ENCODE measurements at regions not wholly inside any gene's neighbourhood (a gene's known extent, or its start where the extent isn't known, plus 50 kb on each side); places are given as distances from the start of the nearest gene placed in this dataset.

DNA sequence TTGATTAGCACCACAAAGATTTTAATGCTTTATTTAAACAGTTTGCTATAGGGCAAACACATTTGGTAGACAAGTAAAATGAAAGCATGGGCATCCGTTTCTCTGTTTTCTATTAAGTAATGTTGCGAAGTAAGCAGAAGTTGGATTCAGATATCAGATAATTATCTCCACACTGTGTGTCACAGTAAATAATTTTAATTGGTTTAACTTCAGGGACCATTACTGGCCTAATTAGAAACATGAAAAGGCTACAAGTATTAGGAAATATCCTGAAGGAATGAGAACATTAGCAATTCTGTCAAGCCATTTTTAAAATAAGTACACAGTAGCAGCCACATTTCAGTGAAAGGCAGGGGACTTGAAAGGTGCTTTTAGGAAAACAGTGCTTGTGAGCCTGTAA lies 975.4 kb downstream of the NR2F1-AS1 start:
- Histone ChIP-seq H3K9ac (ENCODE audit: low read length in 3 of 3) (no peak overlapping the region), H3K36me3 (ENCODE audit: control insufficient read depth in 2 of 3, insufficient read depth in 3 of 3, low read length in 3 of 3) (no peaks in the 10 kb centered on the region), H3K9me3 (ENCODE audit: control insufficient read depth in 2 of 3, insufficient read depth in 1 of 3, low read length in 3 of 3) (no peaks in the 10 kb centered on the region), H3K27ac (ENCODE audit: low read depth in 2 of 2, low read length in 2 of 2) (no peak overlapping the region), H3K27me3 (ENCODE audit: control insufficient read depth, insufficient read depth, low read length) (no peaks in the 10 kb centered on the region), H3K4me1 (ENCODE audit: control insufficient read depth in 2 of 3, insufficient read depth in 2 of 3, low read depth in 1 of 3, low read length in 3 of 3) (no peaks in the 10 kb centered on the region), H3K4me3 (ENCODE audit: low read length in 3 of 3) (no peak overlapping the region)
- TF ChIP-seq, protein P1, sequence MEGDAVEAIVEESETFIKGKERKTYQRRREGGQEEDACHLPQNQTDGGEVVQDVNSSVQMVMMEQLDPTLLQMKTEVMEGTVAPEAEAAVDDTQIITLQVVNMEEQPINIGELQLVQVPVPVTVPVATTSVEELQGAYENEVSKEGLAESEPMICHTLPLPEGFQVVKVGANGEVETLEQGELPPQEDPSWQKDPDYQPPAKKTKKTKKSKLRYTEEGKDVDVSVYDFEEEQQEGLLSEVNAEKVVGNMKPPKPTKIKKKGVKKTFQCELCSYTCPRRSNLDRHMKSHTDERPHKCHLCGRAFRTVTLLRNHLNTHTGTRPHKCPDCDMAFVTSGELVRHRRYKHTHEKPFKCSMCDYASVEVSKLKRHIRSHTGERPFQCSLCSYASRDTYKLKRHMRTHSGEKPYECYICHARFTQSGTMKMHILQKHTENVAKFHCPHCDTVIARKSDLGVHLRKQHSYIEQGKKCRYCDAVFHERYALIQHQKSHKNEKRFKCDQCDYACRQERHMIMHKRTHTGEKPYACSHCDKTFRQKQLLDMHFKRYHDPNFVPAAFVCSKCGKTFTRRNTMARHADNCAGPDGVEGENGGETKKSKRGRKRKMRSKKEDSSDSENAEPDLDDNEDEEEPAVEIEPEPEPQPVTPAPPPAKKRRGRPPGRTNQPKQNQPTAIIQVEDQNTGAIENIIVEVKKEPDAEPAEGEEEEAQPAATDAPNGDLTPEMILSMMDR (IDR thresholded peaks at IDR 0.05; ENCODE audit: borderline replicate concordance, extremely low read depth, insufficient read depth) = no peak
- DNase-seq (peak in 2 of 5 donors; percentile 13 to 25), FAIRE-seq (no peak)
- intact Hi-C loops (cut with DNase I) = no loop called here

DNA sequence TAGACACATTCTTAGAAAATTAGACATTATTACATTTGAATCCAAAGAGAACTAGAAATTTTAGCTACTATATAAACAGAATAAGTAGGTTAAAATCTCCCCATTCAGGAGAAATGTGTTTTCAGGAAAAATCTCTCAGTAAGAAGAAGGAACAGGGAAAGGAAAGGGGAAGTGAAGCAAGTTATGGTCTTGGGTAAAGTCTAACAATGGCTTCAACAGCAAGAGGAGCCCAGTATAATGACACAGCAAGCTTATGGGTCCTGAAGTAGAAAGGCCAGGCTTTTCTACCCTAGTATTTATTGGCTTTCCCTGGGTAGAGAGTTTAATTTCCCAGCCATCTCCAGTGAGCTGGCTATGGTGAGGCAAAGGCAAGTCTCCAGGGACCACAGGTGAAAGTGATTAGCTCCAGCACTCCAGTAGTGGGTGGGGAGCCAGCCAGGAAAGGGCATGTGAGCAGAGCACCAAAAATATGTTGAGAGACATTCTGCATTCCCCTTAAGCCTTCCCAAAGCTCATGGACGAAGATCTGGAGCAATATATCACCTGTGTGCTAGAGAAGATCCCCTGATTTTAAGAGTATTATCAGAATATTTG lies 981.7 kb downstream of the NR2F1-AS1 start:
- intact Hi-C loops (cut with DNase I) = no loop called here
- H3K9me3 ChIP-seq (ENCODE audit: control insufficient read depth in 2 of 3, insufficient read depth in 1 of 3, low read length in 3 of 3) = no peaks in the 10 kb centered on the region
- H3K9ac ChIP-seq (ENCODE audit: low read length in 3 of 3) = no peak overlapping the region
- H3K4me3 ChIP-seq (ENCODE audit: low read length in 3 of 3) = no peak overlapping the region
- H3K27me3 ChIP-seq (ENCODE audit: control insufficient read depth, insufficient read depth, low read length) = no peaks in the 10 kb centered on the region
- no peak for DNase-seq
- H3K4me1 ChIP-seq (ENCODE audit: control insufficient read depth in 2 of 3, insufficient read depth in 2 of 3, low read depth in 1 of 3, low read length in 3 of 3) = no peaks in the 10 kb centered on the region
- no peak overlapping the region for H3K27ac ChIP-seq (ENCODE audit: low read depth in 2 of 2, low read length in 2 of 2)
- FAIRE-seq = no peak
- TF ChIP-seq, protein P1 (IDR thresholded peaks at IDR 0.05; ENCODE audit: borderline replicate concordance, extremely low read depth, insufficient read depth) = no peak
- no peaks in the 10 kb centered on the region for H3K36me3 ChIP-seq (ENCODE audit: control insufficient read depth in 2 of 3, insufficient read depth in 3 of 3, low read length in 3 of 3)

DNA sequence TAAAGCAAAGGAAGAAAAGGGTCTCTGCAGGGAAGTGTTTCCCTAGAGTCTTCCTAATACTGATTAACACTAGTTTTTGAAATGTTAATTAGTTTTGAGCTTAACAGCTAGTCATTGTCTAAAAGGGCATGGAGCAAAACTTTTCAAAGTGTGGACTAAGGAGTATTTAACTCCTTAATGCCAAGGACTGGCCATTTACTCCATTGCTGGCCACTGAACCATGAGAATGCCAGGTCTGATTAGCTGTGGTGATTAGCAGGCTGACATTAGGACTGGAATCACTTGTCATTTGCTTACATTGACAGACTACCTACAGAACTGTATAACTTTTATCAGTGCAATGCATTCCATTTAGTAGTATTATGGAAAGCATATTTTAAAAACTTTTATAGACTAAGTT lies 987.0 kb downstream of the NR2F1-AS1 start:
- H3K36me3 ChIP-seq (ENCODE audit: control insufficient read depth in 2 of 3, insufficient read depth in 3 of 3, low read length in 3 of 3) = no peaks in the 10 kb centered on the region
- no peak overlapping the region for H3K4me3 ChIP-seq (ENCODE audit: low read length in 3 of 3)
- FAIRE-seq (no peak), DNase-seq (peak in 1 of 5 donors; percentile 8)
- H3K27me3 ChIP-seq (ENCODE audit: control insufficient read depth, insufficient read depth, low read length) = no peaks in the 10 kb centered on the region
- H3K9me3 ChIP-seq (ENCODE audit: control insufficient read depth in 2 of 3, insufficient read depth in 1 of 3, low read length in 3 of 3) = no peaks in the 10 kb centered on the region
- TF ChIP-seq, protein P1 (IDR thresholded peaks at IDR 0.05; ENCODE audit: borderline replicate concordance, extremely low read depth, insufficient read depth) = no peak
- no peak overlapping the region for H3K9ac ChIP-seq (ENCODE audit: low read length in 3 of 3)
- H3K27ac ChIP-seq (ENCODE audit: low read depth in 2 of 2, low read length in 2 of 2) = no peak overlapping the region
- intact Hi-C loops (cut with DNase I) = no loop called here
- H3K4me1 ChIP-seq (ENCODE audit: control insufficient read depth in 2 of 3, insufficient read depth in 2 of 3, low read depth in 1 of 3, low read length in 3 of 3) = no peaks in the 10 kb centered on the region

DNA sequence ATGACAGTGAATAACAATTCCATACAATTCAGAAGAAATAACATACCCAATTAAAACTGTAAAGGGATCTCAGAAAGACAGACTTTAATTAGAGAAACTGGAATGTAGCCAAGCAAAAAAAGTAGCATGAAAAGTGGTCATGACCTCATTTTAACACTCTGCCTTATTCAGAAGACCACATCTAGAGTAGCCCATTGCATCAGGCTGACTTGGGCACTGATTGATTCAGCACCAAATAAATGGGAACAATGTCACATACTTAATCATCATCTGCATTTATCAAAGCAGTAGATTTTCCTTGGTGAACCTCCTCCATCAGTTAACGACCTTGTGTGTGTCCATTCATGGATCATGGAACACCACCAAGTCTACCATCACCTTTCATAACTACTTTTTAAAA lies 992.1 kb downstream of the NR2F1-AS1 start:
- Histone ChIP-seq H3K27ac (ENCODE audit: low read depth in 2 of 2, low read length in 2 of 2) (no peak overlapping the region), H3K4me3 (ENCODE audit: low read length in 3 of 3) (no peak overlapping the region), H3K36me3 (ENCODE audit: control insufficient read depth in 2 of 3, insufficient read depth in 3 of 3, low read length in 3 of 3) (no peaks in the 10 kb centered on the region), H3K27me3 (ENCODE audit: control insufficient read depth, insufficient read depth, low read length) (no peaks in the 10 kb centered on the region), H3K4me1 (ENCODE audit: control insufficient read depth in 2 of 3, insufficient read depth in 2 of 3, low read depth in 1 of 3, low read length in 3 of 3) (no peaks in the 10 kb centered on the region), H3K9ac (ENCODE audit: low read length in 3 of 3) (no peak overlapping the region), H3K9me3 (ENCODE audit: control insufficient read depth in 2 of 3, insufficient read depth in 1 of 3, low read length in 3 of 3) (no peaks in the 10 kb centered on the region)
- FAIRE-seq (no peak), DNase-seq (no peak)
- intact Hi-C loops (cut with DNase I) = no loop called here
- TF ChIP-seq, protein P1 (IDR thresholded peaks at IDR 0.05; ENCODE audit: borderline replicate concordance, extremely low read depth, insufficient read depth) = no peak
